GM12891 (cell line): ENCODE measurements at regions not wholly inside any gene's neighbourhood (a gene's known extent, or its start where the extent isn't known, plus 50 kb on each side); places are given as distances from the start of the nearest gene placed in this dataset.

Source experiments
- DNase-seq: peaks from one replicate; pipeline ENCODE4 v3.0.0; 2011; ENCODE audit warnings: low spot score; ENCODE audit not compliant: insufficient read length
- FAIRE-seq: peaks from 2 replicates; lab custom pipeline; 2011; peaks lifted over from hg19 to GRCh38; lab: Jason Lieb, UNC
- PAX5 ChIP-seq: IDR thresholded peaks from 2 replicates; pipeline ENCODE4 v1.6.1; 2011; ENCODE audit warnings: low read length, moderate library complexity, mild to moderate bottlenecking; ENCODE audit not compliant: insufficient read depth, severe bottlenecking
- POLR2A ChIP-seq: IDR thresholded peaks from 2 replicates; pipeline ENCODE4 v1.6.1; 2011; ENCODE audit warnings: low read depth, low read length, control low read depth
- POLR2AphosphoS5 ChIP-seq: IDR thresholded peaks from 2 replicates; pipeline ENCODE4 v1.6.1; 2011; ENCODE audit warnings: low read depth, low read length, control low read depth
- POU2F2 ChIP-seq: IDR thresholded peaks from 2 replicates; pipeline ENCODE4 v1.6.1; 2011; ENCODE audit warnings: low read depth, mild to moderate bottlenecking, control low read depth, low read length, moderate library complexity
- SPI1 ChIP-seq: IDR thresholded peaks from 2 replicates; pipeline ENCODE4 v1.6.1; 2011; ENCODE audit warnings: low read depth, low read length, control low read depth
- TAF1 ChIP-seq: IDR thresholded peaks from 2 replicates; pipeline ENCODE4 v1.6.1; 2011; ENCODE audit warnings: low read depth, low read length, control low read depth

- DNase-seq (no peak), FAIRE-seq (no peak)
- TF ChIP-seq PAX5 (no peak), TAF1 (no peak), POLR2A (no peak), POU2F2 (no peak), POLR2AphosphoS5 (no peak), SPI1 (no peak)
Observed at GRCh38 chr1:222251847-222252246, 296.1 kb downstream of the HHIPL2 start.

GRCh38 chr1:222250376-222250775 lies 297.5 kb downstream of the HHIPL2 start:
- no peak for TF ChIP-seq POLR2A
- TF ChIP-seq POLR2AphosphoS5: no peak
- no peak for TF ChIP-seq TAF1
- no peak for TF ChIP-seq SPI1
- TF ChIP-seq POU2F2: no peak
- no peak for TF ChIP-seq PAX5
- FAIRE-seq (no peak), DNase-seq (no peak)

- no peak for TF ChIP-seq POLR2AphosphoS5
- no peak for TF ChIP-seq PAX5
- no peak for TF ChIP-seq SPI1
- DNase-seq (no peak), FAIRE-seq (no peak)
Observed at GRCh38 chr1:222247811-222248310, 300.0 kb downstream of the HHIPL2 start.

- DNase-seq (no peak), FAIRE-seq (no peak)
- TF ChIP-seq POLR2A (no peak), POLR2AphosphoS5 (no peak), SPI1 (no peak), TAF1 (no peak), PAX5 (no peak), POU2F2 (no peak)
Observed at GRCh38 chr1:222247081-222247480, 300.8 kb downstream of the HHIPL2 start.

GRCh38 chr1:222243902-222244301 lies 304.0 kb downstream of the HHIPL2 start:
- FAIRE-seq (no peak), DNase-seq (no peak)
- TF ChIP-seq TAF1 (no peak), PAX5 (no peak), POLR2A (no peak), POLR2AphosphoS5 (no peak), SPI1 (no peak), POU2F2 (no peak)

- FAIRE-seq: no peak
- no peak for DNase-seq
- TF ChIP-seq POLR2AphosphoS5: no peak
- no peak for TF ChIP-seq POLR2A
- TF ChIP-seq POU2F2: no peak
- TF ChIP-seq PAX5: no peak
Observed at GRCh38 chr1:222242492-222242891, 305.4 kb downstream of the HHIPL2 start.

- DNase-seq (no peak), FAIRE-seq (no peak)
Observed at GRCh38 chr1:222241410-222241809, 306.5 kb downstream of the HHIPL2 start.

GRCh38 chr1:222240536-222241181 lies 307.2 kb downstream of the HHIPL2 start:
- no peak for FAIRE-seq
- no peak for DNase-seq
- TF ChIP-seq TAF1 (no peak), SPI1 (no peak), POLR2AphosphoS5 (no peak), POU2F2 (no peak), POLR2A (no peak), PAX5 (no peak)

More at GRCh38 chr1:222241410-222241809, 306.5 kb downstream of the HHIPL2 start:
- TF ChIP-seq TAF1 (no peak), PAX5 (no peak), SPI1 (no peak)

- no peak for TF ChIP-seq POLR2A
- no peak for TF ChIP-seq PAX5
- TF ChIP-seq POU2F2: no peak
- no peak for TF ChIP-seq TAF1
- no peak for TF ChIP-seq POLR2AphosphoS5
- no peak for TF ChIP-seq SPI1
- no peak for FAIRE-seq
- DNase-seq: no peak
Observed at GRCh38 chr1:222239130-222239529, 308.8 kb downstream of the HHIPL2 start.

GRCh38 chr1:222234351-222234750 lies 313.6 kb downstream of the HHIPL2 start:
- no peak for TF ChIP-seq TAF1
- TF ChIP-seq POLR2AphosphoS5: no peak
- TF ChIP-seq PAX5: no peak
- TF ChIP-seq POU2F2: no peak
- no peak for DNase-seq
- FAIRE-seq: no peak
